KOPT-K1 (cell line): ENCODE measurements at regions not wholly inside any gene's neighbourhood (a gene's known extent, or its start where the extent isn't known, plus 50 kb on each side); places are given as distances from the start of the nearest gene placed in this dataset.

ENCODE experiments used
- H3K27ac ChIP-seq: fragments of 200-600 bp; sonication (generic); 2 replicates; pipeline ENCODE4 v1.5.1; 2016; ENCODE audit warnings: antibody characterized with exemption, mild to moderate bottlenecking, low read depth, low read length; ENCODE audit not compliant: poor library complexity, severe bottlenecking
- H3K36me3 ChIP-seq: fragments of 200-600 bp; sonication (generic); 2 replicates; pipeline ENCODE4 v1.5.1; 2017; ENCODE audit warnings: antibody characterized with exemption, mild to moderate bottlenecking, low read length, moderate library complexity; ENCODE audit not compliant: insufficient read depth
- H3K9me3 ChIP-seq: fragments of 200-600 bp; sonication (generic); 2 replicates; pipeline ENCODE4 v1.5.1; 2017; ENCODE audit warnings: antibody characterized with exemption, low read length, mild to moderate bottlenecking; ENCODE audit not compliant: insufficient read depth, poor library complexity, severe bottlenecking

- H3K36me3 ChIP-seq, result no peaks in the 10 kb centered on the region
- no peaks in the 10 kb centered on the region for H3K9me3 ChIP-seq
- no peak overlapping the region for H3K27ac ChIP-seq
Observed at GRCh38 chr12:85564786-85565185, 271.4 kb downstream of the RASSF9 start.

GRCh38 chr12:85568395-85569103 is 267.7 kb downstream of the RASSF9 start:
- Histone ChIP-seq H3K36me3 (no peaks in the 10 kb centered on the region), H3K9me3 (no peaks in the 10 kb centered on the region), H3K27ac (no peak overlapping the region)

GRCh38 chr12:85569261-85569660 is 266.9 kb downstream of the RASSF9 start:
- Histone ChIP-seq H3K36me3 (no peaks in the 10 kb centered on the region), H3K9me3 (no peaks in the 10 kb centered on the region), H3K27ac (no peak overlapping the region)

GRCh38 chr12:85572956-85573355 is 263.3 kb downstream of the RASSF9 start:
- Histone ChIP-seq H3K36me3 (no peaks in the 10 kb centered on the region), H3K9me3 (no peaks in the 10 kb centered on the region), H3K27ac (no peak overlapping the region)

- no peaks in the 10 kb centered on the region for H3K9me3 ChIP-seq
- H3K36me3 ChIP-seq, result no peaks in the 10 kb centered on the region
- H3K27ac ChIP-seq, result no peak overlapping the region
Observed at GRCh38 chr12:85573635-85574214, 262.5 kb downstream of the RASSF9 start.

- Histone ChIP-seq H3K9me3 (no peaks in the 10 kb centered on the region), H3K36me3 (no peaks in the 10 kb centered on the region), H3K27ac (no peak overlapping the region)
Observed at GRCh38 chr12:85574291-85574690, 261.9 kb downstream of the RASSF9 start.

GRCh38 chr12:85575120-85576096 is 260.8 kb downstream of the RASSF9 start:
- Histone ChIP-seq H3K9me3 (no peaks in the 10 kb centered on the region), H3K36me3 (no peaks in the 10 kb centered on the region), H3K27ac (no peak overlapping the region)

- no peak overlapping the region for H3K27ac ChIP-seq
- H3K9me3 ChIP-seq, result no peaks in the 10 kb centered on the region
- no peaks in the 10 kb centered on the region for H3K36me3 ChIP-seq
Observed at GRCh38 chr12:85580562-85581168, 255.5 kb downstream of the RASSF9 start.

GRCh38 chr12:85587158-85587557 is 249.1 kb downstream of the RASSF9 start:
- no peaks in the 10 kb centered on the region for H3K9me3 ChIP-seq
- no peaks in the 10 kb centered on the region for H3K36me3 ChIP-seq
- no peak overlapping the region for H3K27ac ChIP-seq

- Histone ChIP-seq H3K36me3 (no peaks in the 10 kb centered on the region), H3K9me3 (no peaks in the 10 kb centered on the region), H3K27ac (no peak overlapping the region)
Observed at GRCh38 chr12:85588221-85588620, 248.0 kb downstream of the RASSF9 start.

GRCh38 chr12:85600841-85601240 is 235.4 kb downstream of the RASSF9 start:
- peaks cover 8% of the 10 kb centered on the region for H3K9me3 ChIP-seq

GRCh38 chr12:85603556-85603955 is 232.7 kb downstream of the RASSF9 start:
- H3K27ac ChIP-seq, result no peak overlapping the region
- no peaks in the 10 kb centered on the region for H3K9me3 ChIP-seq
- no peaks in the 10 kb centered on the region for H3K36me3 ChIP-seq

More at GRCh38 chr12:85600841-85601240, 235.4 kb downstream of the RASSF9 start:
- no peak overlapping the region for H3K27ac ChIP-seq
- no peaks in the 10 kb centered on the region for H3K36me3 ChIP-seq

GRCh38 chr12:85606455-85606854 is 229.8 kb downstream of the RASSF9 start:
- Histone ChIP-seq H3K27ac (no peak overlapping the region), H3K9me3 (no peaks in the 10 kb centered on the region), H3K36me3 (no peaks in the 10 kb centered on the region)

- Histone ChIP-seq H3K36me3 (no peaks in the 10 kb centered on the region), H3K27ac (no peak overlapping the region), H3K9me3 (no peaks in the 10 kb centered on the region)
Observed at GRCh38 chr12:85609778-85610177, 226.4 kb downstream of the RASSF9 start.

- Histone ChIP-seq H3K36me3 (no peaks in the 10 kb centered on the region), H3K9me3 (no peaks in the 10 kb centered on the region), H3K27ac (no peak overlapping the region)
Observed at GRCh38 chr12:85610194-85610593, 226.0 kb downstream of the RASSF9 start.
